H1 (cell line): ENCODE measurements at regions not wholly inside any gene's neighbourhood (a gene's known extent, or its start where the extent isn't known, plus 50 kb on each side); places are given as distances from the start of the nearest gene placed in this dataset. TPM values are rescaled to one million over a fixed set of nuclear protein-coding genes. Genes with fewer than 3 reads are reported as not detected.
"Not testable (repeated sequence)": the region's sequence is repeated elsewhere in the genome, so short reads cannot be mapped to it uniquely, and the experiment has no call there.

Experiments used
- CTCF ChIA-PET: fragments of 300-600 bp; sonication (Branson Sonifier 250); formaldehyde crosslinking; loops from one replicate; lab custom pipeline; 2021; ENCODE audit not compliant: partially characterized antibody; lab: Charles Lee
- POLR2A ChIA-PET: fragments of 300-600 bp; sonication (Branson Sonifier 250); formaldehyde crosslinking; loops from one replicate; lab custom pipeline; 2021; ENCODE audit warnings: inconsistent platforms; ENCODE audit not compliant: partially characterized antibody; lab: Charles Lee
- DNase-seq, 2 experiments: peaks; one replicate each; pipeline versions ENCODE4 v3.0.0 to v3.0.0-alpha.2; 2010 to 2022; ENCODE audit warnings: low spot score in 2 of 2, low read depth in 1 of 2, mixed read lengths in 1 of 2
- FAIRE-seq: peaks from 2 replicates; lab custom pipeline; 2011; peaks lifted over from hg19 to GRCh38; lab: Jason Lieb, UNC
- H2AFZ ChIP-seq: 2 replicates; pipeline ENCODE4 v1.8.1; 2012; ENCODE audit warnings: low read length, inconsistent platforms
- H2AK5ac ChIP-seq: 2 replicates; pipeline ENCODE4 v1.6.1; 2013; ENCODE audit warnings: low read depth, low read length
- H2BK120ac ChIP-seq: replicated peaks from 2 replicates; pipeline ENCODE3; 2013; ENCODE audit warnings: low read depth, low read length, inconsistent platforms
- H2BK12ac ChIP-seq: 2 replicates; pipeline ENCODE4 v1.6.1; 2013; ENCODE audit warnings: low read depth, low read length
- H2BK15ac ChIP-seq: 2 replicates; pipeline ENCODE4 v1.6.1; 2013; ENCODE audit warnings: low read length
- H2BK20ac ChIP-seq: 2 replicates; pipeline ENCODE4 v1.6.1; 2013; ENCODE audit warnings: low read length
- H2BK5ac ChIP-seq: 2 replicates; pipeline ENCODE4 v1.6.1; 2013; ENCODE audit warnings: low read depth, low read length
- H3K14ac ChIP-seq: 2 replicates; pipeline ENCODE4 v1.6.1; 2013; ENCODE audit warnings: inconsistent platforms; ENCODE audit not compliant: insufficient read length
- H3K18ac ChIP-seq: 2 replicates; pipeline ENCODE4 v1.6.1; 2013; ENCODE audit warnings: low read length; ENCODE audit errors: extremely low read depth
- H3K23ac ChIP-seq: 2 replicates; pipeline ENCODE4 v1.6.1; 2013; ENCODE audit warnings: inconsistent platforms; ENCODE audit not compliant: insufficient read length
- H3K23me2 ChIP-seq: 2 replicates; pipeline ENCODE4 v1.6.1; 2013; ENCODE audit warnings: low read depth, low read length
- H3K27ac ChIP-seq: 2 replicates; pipeline ENCODE4 v1.6.1; 2011; ENCODE audit warnings: low read depth, low read length, inconsistent platforms
- H3K27me3 ChIP-seq, 4 experiments: replicated peaks in 1 of 4; 1 replicate in 1 of 4; 2 replicates in 3 of 4; pipeline versions ENCODE4 v1.6.1 to v1.8.1; 2011 to 2013; ENCODE audit warnings: low read length in 3 of 4, mild to moderate bottlenecking in 3 of 4, inconsistent platforms in 2 of 4, mixed read lengths in 2 of 4, moderate library complexity in 1 of 4; ENCODE audit not compliant: control insufficient read depth in 3 of 4, insufficient read depth in 3 of 4; ENCODE audit errors: extremely low read depth in 1 of 4
- H3K36me3 ChIP-seq, 4 experiments: 2 replicates each; pipeline versions ENCODE4 v1.6.1 to v1.8.1; 2011 to 2013; ENCODE audit warnings: mild to moderate bottlenecking in 4 of 4, low read length in 3 of 4, moderate library complexity in 2 of 4, control low read depth in 1 of 4, inconsistent platforms in 1 of 4; ENCODE audit not compliant: insufficient read depth in 4 of 4, control insufficient read depth in 2 of 4
- H3K4ac ChIP-seq: replicated peaks from 2 replicates; pipeline ENCODE3; 2013; ENCODE audit warnings: low read length, low read depth, mixed read lengths, inconsistent platforms; ENCODE audit not compliant: insufficient read length
- H3K4me1 ChIP-seq, 4 experiments: replicated peaks in 1 of 4; 1 replicate in 1 of 4; 2 replicates in 3 of 4; pipeline versions ENCODE4 v1.6.1 to v1.8.1; 2011 to 2013; ENCODE audit warnings: low read length in 3 of 4, inconsistent platforms in 2 of 4, mixed read lengths in 1 of 4; ENCODE audit not compliant: insufficient read depth in 4 of 4, control insufficient read depth in 3 of 4
- H3K4me2 ChIP-seq, 2 experiments: 2 replicates each; pipeline versions ENCODE4 v1.6.1 to v1.8.1; 2011 to 2013; ENCODE audit warnings: low read depth in 2 of 2, low read length in 2 of 2, control low read depth in 1 of 2, inconsistent platforms in 1 of 2, mild to moderate bottlenecking in 1 of 2; ENCODE audit not compliant: insufficient read depth in 1 of 2
- H3K4me3 ChIP-seq, 4 experiments: fragments of 200-600, 300-600 bp in 1 of 4; sonication (generic), shearing (Covaris generic), sonication (Bioruptor Twin) in 1 of 4; 2 replicates each; pipeline versions ENCODE4 v1.5.1 to v1.8.1; 2011 to 2016; ENCODE audit warnings: low read length in 4 of 4, low read depth in 3 of 4, control low read depth in 2 of 4, inconsistent platforms in 2 of 4, mild to moderate bottlenecking in 2 of 4, mixed read lengths in 1 of 4, moderate library complexity in 1 of 4; ENCODE audit not compliant: insufficient read depth in 2 of 4; ENCODE audit errors: extremely low read depth in 1 of 4
- H3K56ac ChIP-seq: replicated peaks from 2 replicates; pipeline ENCODE3; 2013; ENCODE audit warnings: low read depth, mild to moderate bottlenecking, mixed read lengths, low read length, inconsistent platforms; ENCODE audit not compliant: insufficient read length
- H3K79me1 ChIP-seq: 2 replicates; pipeline ENCODE4 v1.6.1; 2013; ENCODE audit warnings: low read depth, low read length, control low read depth
- H3K79me2 ChIP-seq, 2 experiments: 2 replicates each; pipeline versions ENCODE4 v1.6.1 to v1.8.1; 2012 to 2013; ENCODE audit warnings: low read length in 2 of 2, mild to moderate bottlenecking in 2 of 2, inconsistent platforms in 1 of 2; ENCODE audit not compliant: insufficient read depth in 2 of 2, control insufficient read depth in 1 of 2
- H3K9ac ChIP-seq, 4 experiments: replicated peaks in 1 of 4; 1 replicate in 1 of 4; 2 replicates in 3 of 4; pipeline versions ENCODE4 v1.6.1 to v1.8.1; 2011 to 2013; ENCODE audit warnings: low read depth in 3 of 4, low read length in 3 of 4, control low read depth in 2 of 4, mild to moderate bottlenecking in 2 of 4, moderate library complexity in 2 of 4, inconsistent platforms in 1 of 4; ENCODE audit errors: extremely low read depth in 1 of 4
- H3K9me3 ChIP-seq, 2 experiments: 2 replicates each; pipeline versions ENCODE4 v1.6.1 to v1.8.1; 2012 to 2013; ENCODE audit warnings: mild to moderate bottlenecking in 2 of 2, moderate library complexity in 2 of 2, control low read depth in 1 of 2, inconsistent platforms in 1 of 2, low read depth in 1 of 2, low read length in 1 of 2, mixed read lengths in 1 of 2; ENCODE audit not compliant: insufficient read depth in 2 of 2
- H4K20me1 ChIP-seq, 2 experiments: replicated peaks in 1 of 2; 2 replicates each; pipeline versions ENCODE3 to v1.8.1; 2011 to 2013; ENCODE audit warnings: inconsistent platforms in 2 of 2, low read length in 2 of 2, mild to moderate bottlenecking in 1 of 2; ENCODE audit not compliant: insufficient read depth in 2 of 2, control insufficient read depth in 1 of 2
- H4K5ac ChIP-seq: 2 replicates; pipeline ENCODE4 v1.6.1; 2013; ENCODE audit warnings: low read length, low read depth, mixed read lengths, inconsistent platforms; ENCODE audit not compliant: insufficient read length
- H4K8ac ChIP-seq: 2 replicates; pipeline ENCODE4 v1.8.0; 2013; ENCODE audit warnings: mild to moderate bottlenecking, moderate library complexity, low read length, inconsistent platforms; ENCODE audit not compliant: insufficient read depth; ENCODE audit errors: extremely low read depth
- H4K91ac ChIP-seq: replicated peaks from 2 replicates; pipeline ENCODE3; 2013; ENCODE audit warnings: low read length, mixed read lengths, inconsistent platforms; ENCODE audit not compliant: insufficient read length
- WGBS, 2 experiments: shearing (Covaris generic) in 1 of 2; methylation state at CpG; one replicate each; pipeline versions ENCODE4 v1.1.6 to v1.1.7; 2013 to 2015; ENCODE audit warnings: low lambda C conversion rate in 2 of 2, mixed read lengths in 2 of 2, inconsistent platforms in 1 of 2, low coverage in 1 of 2, missing lambda C conversion rate in 1 of 2; ENCODE audit not compliant: insufficient replicate concordance in 2 of 2, insufficient coverage in 1 of 2, insufficient read length in 1 of 2; ENCODE audit errors: extremely low coverage in 1 of 2, missing lambda C conversion rate in 1 of 2; 5-methylcytosine and 5-hydroxymethylcytosine counted together
- small RNA-seq: library from polyadenylated mRNA; stranded (forward); fragments of <200 nt; extraction: miRNeasy Mini kit (QIAGEN cat#:217004); gene quantifications from one replicate; pipeline ENCODE3, GENCODE V24; 2013; ENCODE audit not compliant: insufficient read depth

GRCh38 chr7:153998896-153999295, 53.3 kb upstream of the DPP6 start:
- POLR2A ChIA-PET, H3K4me2 ChIP-seq, H3K56ac ChIP-seq, H3K4me1 ChIP-seq, CTCF ChIA-PET, H3K14ac ChIP-seq, DNase-seq, H2BK120ac ChIP-seq, H2BK15ac ChIP-seq, H4K8ac ChIP-seq, H2BK12ac ChIP-seq, H2AK5ac ChIP-seq, H3K79me1 ChIP-seq, H3K23ac ChIP-seq, H4K5ac ChIP-seq, H3K36me3 ChIP-seq, H4K20me1 ChIP-seq, H3K9ac ChIP-seq, H3K18ac ChIP-seq, H3K4me3 ChIP-seq, H4K91ac ChIP-seq, FAIRE-seq, H2BK20ac ChIP-seq, H3K23me2 ChIP-seq, H3K79me2 ChIP-seq, H3K27me3 ChIP-seq, H3K4ac ChIP-seq, H2AFZ ChIP-seq, H3K9me3 ChIP-seq, H3K27ac ChIP-seq, H2BK5ac ChIP-seq: not testable (repeated sequence)
- WGBS, 2 experiments: 91% methylated on average over 4 of the region's 4 CpGs; no CpG with 5 or more reads in 1 of the 2 experiments

Small RNA genes lying in the stretch of these regions (small RNA-seq; reads per million reads assigned to genes)
- not detected for gene AC005588.1
- gene AC079809.1: not detected
